Activated CD4-positive, alpha-beta T cell treated with anti-CD3 and anti-CD28 coated beads, Interleukin-2, Interleukin-6, amounts not matched to agents 100 ng/mL and 50 ng/mL, durations not matched to agents 16 hours and 8 hours (primary cell): ENCODE measurements at regions not wholly inside any gene's neighbourhood (a gene's known extent, or its start where the extent isn't known, plus 50 kb on each side); places are given as distances from the start of the nearest gene placed in this dataset.
A peak's percentile ranks its signal among the peaks of the same experiment; 100 is the strongest.
"Not testable (repeated sequence)": the region's sequence is repeated elsewhere in the genome, so short reads cannot be mapped to it uniquely, and the experiment has no call there.

Source experiments
- DNase-seq: peaks from one replicate; pipeline ENCODE4 v3.0.0-alpha.2; 2020

GRCh38 chr6:137933696-137934095 lies 66.6 kb downstream of the TNFAIP3 start:
- DNase-seq: no peak

- DNase-seq: no peak
Observed at GRCh38 chr6:137936798-137937197, 69.7 kb downstream of the TNFAIP3 start.

- DNase-seq: no peak
Observed at GRCh38 chr6:137937834-137938233, 70.8 kb downstream of the TNFAIP3 start.

- DNase-seq: no peak
Observed at GRCh38 chr6:137938770-137939379, 71.8 kb downstream of the TNFAIP3 start.

- DNase-seq: no peak
Observed at GRCh38 chr6:137941995-137942394, 74.9 kb downstream of the TNFAIP3 start.

- no peak for DNase-seq
Observed at GRCh38 chr6:137942736-137943135, 75.7 kb downstream of the TNFAIP3 start.

- DNase-seq: not testable (repeated sequence)
Observed at GRCh38 chr6:137944381-137944780, 77.3 kb downstream of the TNFAIP3 start.

GRCh38 chr6:137944793-137945498 lies 77.9 kb downstream of the TNFAIP3 start:
- peak; percentile 57 for DNase-seq

- DNase-seq: peak; percentile 23
Observed at GRCh38 chr6:137949686-137950390, 82.8 kb downstream of the TNFAIP3 start.

GRCh38 chr6:137950581-137950980 lies 83.5 kb downstream of the TNFAIP3 start:
- DNase-seq: no peak

GRCh38 chr6:137951064-137951597 lies 84.1 kb downstream of the TNFAIP3 start:
- no peak for DNase-seq

- DNase-seq: no peak
Observed at GRCh38 chr6:137952247-137952646, 85.2 kb downstream of the TNFAIP3 start.

- no peak for DNase-seq
Observed at GRCh38 chr6:137953761-137954160, 86.7 kb downstream of the TNFAIP3 start.

GRCh38 chr6:137954253-137954652 lies 87.2 kb downstream of the TNFAIP3 start:
- DNase-seq: no peak

GRCh38 chr6:137956098-137956488 lies 89.0 kb downstream of the TNFAIP3 start:
- no peak for DNase-seq

GRCh38 chr6:137957471-137957870 lies 90.4 kb downstream of the TNFAIP3 start:
- DNase-seq: no peak

- no peak for DNase-seq
Observed at GRCh38 chr6:137958811-137959565, 91.9 kb downstream of the TNFAIP3 start.

- DNase-seq: no peak
Observed at GRCh38 chr6:137962725-137963124, 95.7 kb downstream of the TNFAIP3 start.

GRCh38 chr6:137964876-137965275 lies 97.8 kb downstream of the TNFAIP3 start:
- DNase-seq: no peak

- DNase-seq: no peak
Observed at GRCh38 chr6:137967689-137968454, 100.8 kb downstream of the TNFAIP3 start.

- no peak for DNase-seq
Observed at GRCh38 chr6:137968455-137968804, 101.4 kb downstream of the TNFAIP3 start.

- peak; percentile 53 for DNase-seq
Observed at GRCh38 chr6:137968901-137969300, 101.8 kb downstream of the TNFAIP3 start.
